ENCODE measurements at regions not wholly inside any gene's neighbourhood (a gene's known extent, or its start where the extent isn't known, plus 50 kb on each side); places are given as distances from the start of the nearest gene placed in this dataset.

DNA sequence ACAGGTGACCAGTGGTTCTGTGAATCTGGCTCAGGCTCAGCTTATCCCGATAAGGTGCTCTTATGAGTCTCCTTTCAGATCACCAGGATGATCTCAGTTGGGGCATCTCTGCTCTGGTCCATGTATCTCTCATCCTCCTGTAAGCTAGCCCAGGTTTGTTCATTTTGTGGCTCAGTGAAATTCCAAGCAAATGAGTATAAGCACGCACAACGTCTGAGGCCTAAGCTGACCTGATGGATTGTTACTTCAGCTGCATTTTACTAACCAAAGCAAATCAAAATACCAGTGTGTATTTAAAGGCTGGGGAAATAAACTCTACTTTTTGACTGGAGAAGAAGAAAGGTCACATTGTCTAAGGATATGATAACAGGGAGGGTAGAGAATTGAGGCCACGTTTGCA lies 551.0 kb upstream of the BTBD3 start:
- intact Hi-C loops (cut with DNase I; ENCODE audit: low total_unique reads): no loop called here
- Histone ChIP-seq H3K4me3 (no peak overlapping the region), H3K27me3 (no peaks in the 10 kb centered on the region), H3K4me1 (no peaks in the 10 kb centered on the region), H3K9me3 (no peaks in the 10 kb centered on the region), H3K27ac (no peak overlapping the region), H3K36me3 (no peaks in the 10 kb centered on the region)
- no peak for DNase-seq
- TF ChIP-seq POLR2A (IDR thresholded peaks at IDR 0.05): no peak
- TF ChIP-seq, protein P1, sequence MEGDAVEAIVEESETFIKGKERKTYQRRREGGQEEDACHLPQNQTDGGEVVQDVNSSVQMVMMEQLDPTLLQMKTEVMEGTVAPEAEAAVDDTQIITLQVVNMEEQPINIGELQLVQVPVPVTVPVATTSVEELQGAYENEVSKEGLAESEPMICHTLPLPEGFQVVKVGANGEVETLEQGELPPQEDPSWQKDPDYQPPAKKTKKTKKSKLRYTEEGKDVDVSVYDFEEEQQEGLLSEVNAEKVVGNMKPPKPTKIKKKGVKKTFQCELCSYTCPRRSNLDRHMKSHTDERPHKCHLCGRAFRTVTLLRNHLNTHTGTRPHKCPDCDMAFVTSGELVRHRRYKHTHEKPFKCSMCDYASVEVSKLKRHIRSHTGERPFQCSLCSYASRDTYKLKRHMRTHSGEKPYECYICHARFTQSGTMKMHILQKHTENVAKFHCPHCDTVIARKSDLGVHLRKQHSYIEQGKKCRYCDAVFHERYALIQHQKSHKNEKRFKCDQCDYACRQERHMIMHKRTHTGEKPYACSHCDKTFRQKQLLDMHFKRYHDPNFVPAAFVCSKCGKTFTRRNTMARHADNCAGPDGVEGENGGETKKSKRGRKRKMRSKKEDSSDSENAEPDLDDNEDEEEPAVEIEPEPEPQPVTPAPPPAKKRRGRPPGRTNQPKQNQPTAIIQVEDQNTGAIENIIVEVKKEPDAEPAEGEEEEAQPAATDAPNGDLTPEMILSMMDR (IDR thresholded peaks at IDR 0.05): no peak

DNA sequence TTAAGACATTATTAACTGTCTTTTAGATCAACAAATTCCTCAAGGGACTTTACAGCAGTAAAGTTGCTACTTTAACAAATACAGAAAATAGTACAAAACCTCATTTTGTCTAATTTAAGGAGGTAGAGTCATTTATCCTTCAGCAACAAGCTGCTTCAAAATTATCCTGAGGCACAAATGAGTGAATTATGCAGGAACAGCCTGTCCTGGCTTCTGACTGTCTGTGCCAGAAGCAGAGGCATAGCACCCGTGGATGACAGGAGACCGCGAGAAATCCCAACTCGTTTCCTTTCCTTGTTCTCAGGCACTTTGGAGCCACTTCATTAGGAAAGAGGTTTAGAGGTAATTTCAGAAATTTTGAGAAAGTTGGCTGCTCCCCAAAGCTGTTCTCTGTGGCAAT lies 549.2 kb upstream of the BTBD3 start:
- Histone ChIP-seq H3K4me3 (no peak overlapping the region), H3K27ac (no peak overlapping the region), H3K9me3 (no peaks in the 10 kb centered on the region), H3K36me3 (no peaks in the 10 kb centered on the region), H3K27me3 (no peaks in the 10 kb centered on the region), H3K4me1 (no peaks in the 10 kb centered on the region)
- no peak for TF ChIP-seq POLR2A (IDR thresholded peaks at IDR 0.05)
- TF ChIP-seq, protein P1 (IDR thresholded peaks at IDR 0.05): no peak
- intact Hi-C loops (cut with DNase I; ENCODE audit: low total_unique reads): no loop called here
- no peak for DNase-seq

DNA sequence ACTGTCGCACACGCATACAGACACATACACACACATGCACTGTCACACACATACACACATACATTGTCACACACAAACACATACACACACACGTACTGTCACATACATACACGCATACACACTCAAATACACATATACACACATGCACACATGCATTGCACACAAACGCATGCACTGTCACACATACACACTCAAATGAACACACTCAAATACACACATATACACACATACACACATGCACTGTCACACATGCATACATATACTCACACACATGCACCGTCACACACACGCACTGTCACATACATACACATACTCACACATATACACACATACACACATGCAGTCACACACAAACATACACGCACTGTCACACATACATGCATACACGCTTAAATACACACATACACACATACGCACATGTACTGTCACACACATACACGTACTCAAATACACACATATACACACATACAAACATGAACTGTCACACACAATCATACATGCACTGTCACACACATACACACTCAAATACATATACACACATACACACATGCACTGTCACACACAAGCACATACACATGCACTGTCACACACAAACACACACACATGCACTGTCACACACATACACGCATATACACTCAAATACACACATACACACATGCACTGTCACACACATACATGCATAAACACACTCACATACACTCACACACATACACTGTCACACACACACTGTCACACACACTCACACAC lies 548.6 kb upstream of the BTBD3 start:
- Histone ChIP-seq H3K4me1 (no peaks in the 10 kb centered on the region), H3K36me3 (no peaks in the 10 kb centered on the region), H3K9me3 (no peaks in the 10 kb centered on the region), H3K27me3 (no peaks in the 10 kb centered on the region), H3K4me3 (no peak overlapping the region), H3K27ac (no peak overlapping the region)
- intact Hi-C loops (cut with DNase I; ENCODE audit: low total_unique reads): no loop called here
- no peak for DNase-seq
- no peak for TF ChIP-seq POLR2A (IDR thresholded peaks at IDR 0.05)
- TF ChIP-seq, protein P1 (IDR thresholded peaks at IDR 0.05): no peak

DNA sequence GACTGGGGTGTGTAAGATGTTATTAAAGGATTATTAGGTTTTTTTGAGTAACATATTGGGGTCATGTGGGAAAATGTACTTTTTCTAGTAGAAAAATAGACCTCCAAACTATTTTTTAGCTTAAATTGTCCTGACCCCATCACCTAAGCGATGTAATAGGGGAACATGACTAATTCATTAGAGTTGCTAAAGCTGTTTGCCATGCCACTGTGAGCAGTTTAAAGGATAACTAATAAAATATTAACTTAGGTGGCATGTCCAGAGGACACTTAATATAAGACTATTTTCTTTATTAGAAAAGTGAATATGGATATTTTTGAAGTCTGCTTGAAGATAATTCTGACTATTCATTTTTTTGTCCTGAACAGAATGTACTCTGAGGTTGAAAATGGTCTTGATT lies 545.9 kb upstream of the BTBD3 start:
- Histone ChIP-seq H3K27me3 (no peaks in the 10 kb centered on the region), H3K4me3 (no peak overlapping the region), H3K9me3 (no peaks in the 10 kb centered on the region), H3K4me1 (no peaks in the 10 kb centered on the region), H3K36me3 (no peaks in the 10 kb centered on the region), H3K27ac (no peak overlapping the region)
- no peak for TF ChIP-seq POLR2A (IDR thresholded peaks at IDR 0.05)
- no peak for DNase-seq
- intact Hi-C loops (cut with DNase I; ENCODE audit: low total_unique reads): no loop called here

DNA sequence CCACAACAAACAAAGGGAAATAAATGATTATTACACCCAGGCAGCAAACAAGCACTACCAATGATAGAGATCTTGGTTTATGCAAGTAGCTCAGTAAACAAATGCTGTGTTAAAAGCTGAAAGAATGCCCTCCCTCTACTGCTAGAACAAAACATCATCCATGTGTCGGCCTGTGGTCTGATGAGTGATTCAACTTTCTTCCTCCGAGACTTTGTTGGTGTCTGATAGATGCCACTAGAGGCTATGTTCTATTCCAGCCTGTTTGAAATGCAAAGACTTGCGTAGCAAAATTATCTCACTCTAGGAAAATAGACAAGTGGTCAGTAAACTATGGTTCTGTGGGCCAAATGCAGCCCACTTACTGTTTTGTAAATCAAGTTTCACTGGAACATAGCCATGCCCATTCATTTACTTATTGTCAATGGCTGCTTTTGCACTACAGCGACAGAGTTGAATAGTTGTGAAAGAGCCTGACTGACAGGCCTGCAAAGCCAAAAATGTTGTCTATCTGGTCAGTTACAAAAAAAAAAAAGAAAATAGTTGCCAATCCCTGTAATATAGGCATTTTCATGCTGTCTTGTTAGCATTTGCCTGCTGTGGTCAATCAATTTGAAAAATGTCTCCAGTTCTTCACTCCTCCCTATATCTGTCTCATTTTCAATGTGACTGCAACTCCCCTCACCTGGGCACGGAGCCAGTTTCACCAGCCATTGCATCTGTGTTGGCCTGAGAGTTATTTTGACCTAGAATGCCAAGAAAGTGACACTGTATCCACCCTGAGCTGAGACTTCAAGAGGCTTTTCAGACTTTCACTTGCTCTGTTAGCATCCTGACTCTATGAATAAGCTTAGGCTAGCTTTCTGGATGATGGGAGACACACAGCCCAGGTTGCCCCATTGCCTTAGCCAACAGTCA lies 544.6 kb upstream of the BTBD3 start:
- no peaks in the 10 kb centered on the region for H3K27me3 ChIP-seq
- H3K4me1 ChIP-seq: no peaks in the 10 kb centered on the region
- no peaks in the 10 kb centered on the region for H3K36me3 ChIP-seq
- no peak overlapping the region for H3K27ac ChIP-seq
- peak; percentile 67 to 71 for DNase-seq
- no peaks in the 10 kb centered on the region for H3K9me3 ChIP-seq
- intact Hi-C loops (cut with DNase I; ENCODE audit: low total_unique reads): no loop called here
- TF ChIP-seq POLR2A (IDR thresholded peaks at IDR 0.05): no peak
- TF ChIP-seq, protein P1 (IDR thresholded peaks at IDR 0.05): no peak
- no peak overlapping the region for H3K4me3 ChIP-seq

Measured in uterus (tissue), 3 donors.